Stomach (tissue), 4 donors: ENCODE measurements at regions not wholly inside any gene's neighbourhood (a gene's known extent, or its start where the extent isn't known, plus 50 kb on each side); places are given as distances from the start of the nearest gene placed in this dataset.

Source experiments
- EP300 ChIP-seq: sonication (generic); formaldehyde crosslinking; IDR thresholded peaks from one replicate; pipeline ENCODE4 v1.6.1; 2017; ENCODE audit warnings: antibody characterized with exemption
- POLR2A ChIP-seq, 4 donors: fragments of 450-650 bp; IDR thresholded peaks; one replicate each; pipeline ENCODE4 v1.6.1; 2016; ENCODE audit warnings: antibody characterized with exemption in 4 of 4, control low read depth in 2 of 4, mild to moderate bottlenecking in 1 of 4, moderate library complexity in 1 of 4
- TF ChIP-seq, protein P1 (sequence below), 7 experiments: fragments of 450-650 bp in 4 of 7; fragments of 200-600 bp in 3 of 7; sonication (generic) in 3 of 7; IDR thresholded peaks; one replicate each; pipeline ENCODE4 v1.5.1; 2016 to 2019; ENCODE audit warnings: antibody characterized with exemption in 7 of 7, control low read depth in 2 of 7, mild to moderate bottlenecking in 1 of 7

DNA sequence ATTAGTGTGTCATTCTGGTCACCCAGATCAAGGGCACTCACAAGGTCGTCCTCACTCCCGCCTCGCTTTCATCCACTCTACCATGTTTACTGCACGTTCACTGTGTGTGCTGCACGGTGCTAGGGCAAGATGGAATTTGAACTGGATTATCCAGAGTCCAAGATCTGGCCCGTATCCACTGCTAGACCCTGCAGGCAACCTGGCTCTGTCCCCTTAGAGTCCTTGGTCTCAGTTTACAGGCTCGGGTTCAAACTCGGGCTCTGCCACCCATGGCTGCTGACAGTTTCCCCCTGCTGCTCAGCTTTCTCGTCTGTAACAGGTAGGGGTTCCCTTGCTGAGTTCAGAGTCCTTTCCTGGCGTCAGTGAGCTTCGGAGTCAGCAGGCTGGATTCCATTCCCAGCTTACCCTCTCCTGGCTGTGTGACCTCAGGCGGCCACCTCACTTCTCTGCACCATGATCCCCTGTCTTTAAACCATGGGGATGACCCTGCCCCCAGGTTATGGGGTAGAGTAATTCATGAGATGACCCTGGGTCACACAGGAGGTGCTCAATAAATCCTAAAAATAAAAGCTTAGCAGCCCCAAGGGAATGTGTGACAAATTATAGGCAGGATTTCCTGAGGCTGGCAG is 79.6 kb upstream of the SLC6A6 start:
- TF ChIP-seq POLR2A (IDR thresholded peaks at IDR 0.05) (no peak), EP300 (no peak)
- TF ChIP-seq, protein P1, sequence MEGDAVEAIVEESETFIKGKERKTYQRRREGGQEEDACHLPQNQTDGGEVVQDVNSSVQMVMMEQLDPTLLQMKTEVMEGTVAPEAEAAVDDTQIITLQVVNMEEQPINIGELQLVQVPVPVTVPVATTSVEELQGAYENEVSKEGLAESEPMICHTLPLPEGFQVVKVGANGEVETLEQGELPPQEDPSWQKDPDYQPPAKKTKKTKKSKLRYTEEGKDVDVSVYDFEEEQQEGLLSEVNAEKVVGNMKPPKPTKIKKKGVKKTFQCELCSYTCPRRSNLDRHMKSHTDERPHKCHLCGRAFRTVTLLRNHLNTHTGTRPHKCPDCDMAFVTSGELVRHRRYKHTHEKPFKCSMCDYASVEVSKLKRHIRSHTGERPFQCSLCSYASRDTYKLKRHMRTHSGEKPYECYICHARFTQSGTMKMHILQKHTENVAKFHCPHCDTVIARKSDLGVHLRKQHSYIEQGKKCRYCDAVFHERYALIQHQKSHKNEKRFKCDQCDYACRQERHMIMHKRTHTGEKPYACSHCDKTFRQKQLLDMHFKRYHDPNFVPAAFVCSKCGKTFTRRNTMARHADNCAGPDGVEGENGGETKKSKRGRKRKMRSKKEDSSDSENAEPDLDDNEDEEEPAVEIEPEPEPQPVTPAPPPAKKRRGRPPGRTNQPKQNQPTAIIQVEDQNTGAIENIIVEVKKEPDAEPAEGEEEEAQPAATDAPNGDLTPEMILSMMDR (IDR thresholded peaks at IDR 0.05) = no peak
